ENCODE measurements at regions not wholly inside any gene's neighbourhood (a gene's known extent, or its start where the extent isn't known, plus 50 kb on each side); places are given as distances from the start of the nearest gene placed in this dataset.

GRCh38 chr6:6402006-6402405, 81.5 kb upstream of the F13A1 start:
- CTCF ChIA-PET, result no interaction called here
- POLR2A ChIA-PET, result no interaction called here
- no peak for DNase-seq (ENCODE audit: extremely low spot score)

GRCh38 chr6:6402591-6402990, 82.1 kb upstream of the F13A1 start:
- TF ChIP-seq L3MBTL2 (conservative IDR thresholded peaks at IDR 0.05) (no peak), CTBP1 (IDR thresholded peaks at IDR 0.05; ENCODE audit: borderline replicate concordance) (no peak), SP1 (IDR thresholded peaks at IDR 0.05) (no peak), NFRKB (IDR thresholded peaks at IDR 0.05) (no peak), FOXK2 (IDR thresholded peaks at IDR 0.05) (no peak)
- ChIA-PET CTCF (no interaction called here), POLR2A (no interaction called here)
- no peak for DNase-seq (ENCODE audit: extremely low spot score)

More at GRCh38 chr6:6402006-6402405, 81.5 kb upstream of the F13A1 start:
- no peak for TF ChIP-seq L3MBTL2 (conservative IDR thresholded peaks at IDR 0.05)
- no peak for TF ChIP-seq CTBP1 (IDR thresholded peaks at IDR 0.05; ENCODE audit: borderline replicate concordance)
- TF ChIP-seq SUZ12 (IDR thresholded peaks at IDR 0.05), result no peak
- no peak for TF ChIP-seq PKNOX1 (IDR thresholded peaks at IDR 0.05)
- no peak for TF ChIP-seq FOXK2 (IDR thresholded peaks at IDR 0.05)
- no peak for TF ChIP-seq HDGF (IDR thresholded peaks at IDR 0.05; ENCODE audit: borderline replicate concordance)
- TF ChIP-seq NFRKB (IDR thresholded peaks at IDR 0.05), result no peak
- TF ChIP-seq ELF4 (IDR thresholded peaks at IDR 0.05), result no peak
- no peak for TF ChIP-seq ZNF384 (IDR thresholded peaks at IDR 0.05)
- TF ChIP-seq LEF1 (IDR thresholded peaks at IDR 0.05; ENCODE audit: borderline replicate concordance), result no peak
- no peak for TF ChIP-seq FOXA1 (IDR thresholded peaks at IDR 0.05)
- TF ChIP-seq TARDBP (IDR thresholded peaks at IDR 0.05), result no peak
- TF ChIP-seq BHLHE40 (IDR thresholded peaks at IDR 0.05; ENCODE audit: borderline replicate concordance), result no peak
- TF ChIP-seq ARNT (IDR thresholded peaks at IDR 0.05), result no peak
- TF ChIP-seq SP1 (IDR thresholded peaks at IDR 0.05), result no peak
- TF ChIP-seq FOXM1 (IDR thresholded peaks at IDR 0.05; ENCODE audit: borderline replicate concordance), result no peak

DNA sequence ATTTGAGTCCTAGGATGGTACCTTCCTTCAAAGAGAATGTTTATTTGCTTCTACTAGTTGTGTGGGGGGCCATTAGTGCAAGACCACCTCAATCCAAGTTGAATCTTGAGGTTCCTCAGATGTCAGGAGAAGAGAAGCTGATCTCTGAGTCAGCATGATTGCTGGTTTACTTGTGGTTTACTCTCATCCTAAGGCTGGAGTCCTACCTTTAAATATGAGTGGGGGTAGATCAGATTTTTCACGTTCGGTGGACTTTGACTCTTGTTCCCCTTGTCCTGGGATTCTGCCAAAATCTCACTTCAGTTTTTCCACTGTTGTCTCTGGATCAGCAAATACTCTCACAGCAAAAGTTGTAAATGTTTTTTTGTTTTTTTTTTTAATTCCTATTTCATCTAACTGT, 84.6 kb upstream of the F13A1 start:
- CTCF ChIA-PET, result no interaction called here

GRCh38 chr6:6405997-6406714, 85.7 kb upstream of the F13A1 start:
- ChIA-PET CTCF (no interaction called here), POLR2A (no interaction called here)
- no peak for TF ChIP-seq FOXM1 (IDR thresholded peaks at IDR 0.05; ENCODE audit: borderline replicate concordance)
- TF ChIP-seq SUZ12 (IDR thresholded peaks at IDR 0.05), result no peak
- no peak for TF ChIP-seq ZNF384 (IDR thresholded peaks at IDR 0.05)
- TF ChIP-seq BHLHE40 (IDR thresholded peaks at IDR 0.05; ENCODE audit: borderline replicate concordance), result no peak
- no peak for TF ChIP-seq PKNOX1 (IDR thresholded peaks at IDR 0.05)
- TF ChIP-seq FOXK2 (IDR thresholded peaks at IDR 0.05), result no peak
- no peak for TF ChIP-seq HDGF (IDR thresholded peaks at IDR 0.05; ENCODE audit: borderline replicate concordance)
- no peak for TF ChIP-seq LEF1 (IDR thresholded peaks at IDR 0.05; ENCODE audit: borderline replicate concordance)
- no peak for TF ChIP-seq ARNT (IDR thresholded peaks at IDR 0.05)
- TF ChIP-seq ELF4 (IDR thresholded peaks at IDR 0.05), result no peak
- TF ChIP-seq NFRKB (IDR thresholded peaks at IDR 0.05), result no peak
- no peak for TF ChIP-seq FOXA1 (IDR thresholded peaks at IDR 0.05)
- TF ChIP-seq CTBP1 (IDR thresholded peaks at IDR 0.05; ENCODE audit: borderline replicate concordance), result no peak
- no peak for TF ChIP-seq SP1 (IDR thresholded peaks at IDR 0.05)
- TF ChIP-seq L3MBTL2 (conservative IDR thresholded peaks at IDR 0.05), result no peak
- TF ChIP-seq TARDBP (IDR thresholded peaks at IDR 0.05), result no peak
- no peak for DNase-seq (ENCODE audit: extremely low spot score)

More for the DNA sequence above, 84.6 kb upstream of the F13A1 start:
- TF ChIP-seq HDGF (IDR thresholded peaks at IDR 0.05; ENCODE audit: borderline replicate concordance) (no peak), ZNF384 (IDR thresholded peaks at IDR 0.05) (no peak), TARDBP (IDR thresholded peaks at IDR 0.05) (no peak), PKNOX1 (IDR thresholded peaks at IDR 0.05) (no peak), ARNT (IDR thresholded peaks at IDR 0.05) (no peak), BHLHE40 (IDR thresholded peaks at IDR 0.05; ENCODE audit: borderline replicate concordance) (no peak), FOXK2 (IDR thresholded peaks at IDR 0.05) (no peak), CTBP1 (IDR thresholded peaks at IDR 0.05; ENCODE audit: borderline replicate concordance) (no peak), FOXA1 (IDR thresholded peaks at IDR 0.05) (no peak), SP1 (IDR thresholded peaks at IDR 0.05) (no peak), LEF1 (IDR thresholded peaks at IDR 0.05; ENCODE audit: borderline replicate concordance) (no peak), ELF4 (IDR thresholded peaks at IDR 0.05) (no peak), SUZ12 (IDR thresholded peaks at IDR 0.05) (no peak), NFRKB (IDR thresholded peaks at IDR 0.05) (no peak), FOXM1 (IDR thresholded peaks at IDR 0.05; ENCODE audit: borderline replicate concordance) (no peak), L3MBTL2 (conservative IDR thresholded peaks at IDR 0.05) (no peak)
- no peak for DNase-seq (ENCODE audit: extremely low spot score)
- POLR2A ChIA-PET, result no interaction called here

DNA sequence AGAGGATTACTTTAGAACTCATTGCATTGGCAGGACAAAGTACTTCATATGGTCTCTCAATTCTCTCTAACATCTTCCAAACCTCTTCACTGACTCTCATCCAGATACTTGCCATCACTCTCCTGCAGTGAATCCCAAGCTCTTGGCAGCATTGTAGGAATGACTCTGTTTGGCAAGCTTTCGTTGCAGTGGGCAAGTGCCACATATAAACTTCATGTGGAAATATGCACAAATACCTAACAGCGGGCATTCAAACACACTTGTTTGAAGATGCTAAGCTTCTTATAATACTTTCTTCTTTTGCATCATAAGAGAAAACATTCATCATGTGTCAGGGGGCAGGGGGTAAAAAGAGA, 86.2 kb upstream of the F13A1 start:
- ChIA-PET CTCF (no interaction called here), POLR2A (no interaction called here)
- DNase-seq (ENCODE audit: extremely low spot score), result no peak
- no peak for TF ChIP-seq ARNT (IDR thresholded peaks at IDR 0.05)
- TF ChIP-seq FOXK2 (IDR thresholded peaks at IDR 0.05), result no peak
- TF ChIP-seq PKNOX1 (IDR thresholded peaks at IDR 0.05), result no peak
- no peak for TF ChIP-seq FOXM1 (IDR thresholded peaks at IDR 0.05; ENCODE audit: borderline replicate concordance)
- no peak for TF ChIP-seq NFRKB (IDR thresholded peaks at IDR 0.05)
- no peak for TF ChIP-seq LEF1 (IDR thresholded peaks at IDR 0.05; ENCODE audit: borderline replicate concordance)
- no peak for TF ChIP-seq CTBP1 (IDR thresholded peaks at IDR 0.05; ENCODE audit: borderline replicate concordance)
- TF ChIP-seq TARDBP (IDR thresholded peaks at IDR 0.05), result no peak
- no peak for TF ChIP-seq HDGF (IDR thresholded peaks at IDR 0.05; ENCODE audit: borderline replicate concordance)
- no peak for TF ChIP-seq L3MBTL2 (conservative IDR thresholded peaks at IDR 0.05)
- no peak for TF ChIP-seq FOXA1 (IDR thresholded peaks at IDR 0.05)
- no peak for TF ChIP-seq ZNF384 (IDR thresholded peaks at IDR 0.05)
